Glomerular visceral epithelial cell (primary cell): ENCODE measurements at regions not wholly inside any gene's neighbourhood (a gene's known extent, or its start where the extent isn't known, plus 50 kb on each side); places are given as distances from the start of the nearest gene placed in this dataset.

Experiments
- DNase-seq: peaks from one replicate; pipeline ENCODE4 v3.0.0-alpha.2; 2016; ENCODE audit errors: extremely low spot score

DNA sequence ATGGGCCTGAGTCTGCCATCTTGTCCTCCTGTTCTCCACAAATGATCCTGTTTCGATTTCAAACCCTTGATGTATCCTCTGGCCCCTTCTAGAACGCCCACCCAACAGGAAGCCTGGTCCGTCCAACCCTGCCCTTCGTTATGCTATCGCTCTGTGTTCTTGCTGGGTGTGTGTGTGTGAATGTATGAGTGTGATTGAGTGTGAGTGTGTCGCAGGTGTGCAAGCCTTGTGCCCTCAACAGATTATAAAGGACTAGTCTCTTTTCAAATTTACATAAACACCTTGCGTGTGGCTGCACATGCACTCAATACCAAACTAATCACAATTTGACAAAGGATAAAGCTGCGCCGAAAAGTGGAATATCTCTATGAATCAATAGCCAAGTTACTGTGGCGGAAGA is 149.5 kb upstream of the SALL3 start:
- DNase-seq: no peak

DNA sequence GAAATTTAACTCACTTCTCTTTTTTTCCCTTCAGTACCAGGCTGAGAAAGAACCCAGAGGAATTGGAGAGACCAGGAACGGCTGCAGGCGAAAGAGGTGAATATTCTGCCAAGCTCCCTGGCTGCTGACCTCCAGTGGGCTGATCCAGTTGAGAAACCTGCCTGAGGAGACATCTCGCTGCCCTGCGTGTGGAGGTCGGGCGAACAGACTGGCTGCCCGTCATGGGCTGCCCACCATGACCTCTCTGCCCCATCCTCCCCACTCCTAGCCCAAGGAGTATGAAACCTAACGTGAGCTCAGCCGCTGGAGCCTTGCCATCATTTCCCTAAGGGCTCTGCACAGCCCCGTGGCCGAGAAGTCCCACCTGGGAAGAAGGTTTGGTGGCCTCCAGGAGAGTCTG is 148.8 kb upstream of the SALL3 start:
- no peak for DNase-seq

DNA sequence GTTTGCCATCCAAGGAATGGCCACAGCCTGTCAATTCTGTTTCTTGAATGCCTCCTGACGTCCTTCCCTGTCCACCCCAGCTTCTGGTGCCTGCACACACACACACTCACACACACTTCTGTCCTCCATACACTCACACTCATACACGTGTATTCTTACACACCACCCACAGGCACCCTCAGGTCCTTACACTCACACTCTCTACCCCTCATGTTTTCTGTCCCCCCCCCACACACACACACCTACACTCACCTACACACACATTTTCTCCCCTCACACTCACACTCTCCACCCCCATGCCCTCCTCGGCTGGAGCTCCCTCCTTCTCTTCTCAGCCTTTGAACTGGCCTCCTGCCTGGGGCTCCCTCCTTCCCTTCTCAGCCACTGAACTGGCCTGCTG is 148.0 kb upstream of the SALL3 start:
- no peak for DNase-seq

DNA sequence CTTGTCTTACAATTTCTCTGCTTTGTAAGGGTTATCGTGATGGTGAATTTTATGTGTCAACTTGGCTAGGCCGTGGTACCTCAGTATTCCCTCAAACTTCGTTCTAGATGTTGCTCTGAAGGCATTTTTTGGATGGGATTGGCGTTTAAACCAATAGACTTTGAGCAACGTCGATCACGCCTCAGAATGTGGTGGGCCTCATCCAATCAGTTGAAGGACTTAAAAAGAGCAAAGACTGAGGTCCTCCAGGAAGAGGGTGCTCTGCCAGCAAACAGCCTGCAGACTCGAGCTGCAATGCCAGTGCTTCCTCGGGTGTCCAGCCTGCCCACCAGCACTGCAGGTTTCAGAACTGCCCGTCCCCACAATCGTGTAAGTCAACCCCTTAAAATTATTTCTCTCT is 145.8 kb upstream of the SALL3 start:
- DNase-seq: no peak

DNA sequence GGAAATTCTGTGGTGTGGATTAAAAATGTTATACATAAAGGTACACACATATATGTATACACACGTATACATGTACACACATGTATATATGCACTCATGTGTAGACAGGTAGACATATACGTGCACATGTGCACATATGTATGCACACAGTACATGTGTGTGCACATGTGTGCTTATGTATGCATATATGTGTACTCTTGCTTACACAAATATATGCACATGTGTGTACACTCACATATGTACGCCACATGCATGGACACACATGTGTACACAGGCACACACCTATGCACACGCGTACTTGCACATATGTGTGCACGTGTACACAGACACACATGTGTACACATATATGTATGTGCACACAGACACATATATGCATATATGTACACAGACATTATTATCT is 142.8 kb upstream of the SALL3 start:
- no peak for DNase-seq

DNA sequence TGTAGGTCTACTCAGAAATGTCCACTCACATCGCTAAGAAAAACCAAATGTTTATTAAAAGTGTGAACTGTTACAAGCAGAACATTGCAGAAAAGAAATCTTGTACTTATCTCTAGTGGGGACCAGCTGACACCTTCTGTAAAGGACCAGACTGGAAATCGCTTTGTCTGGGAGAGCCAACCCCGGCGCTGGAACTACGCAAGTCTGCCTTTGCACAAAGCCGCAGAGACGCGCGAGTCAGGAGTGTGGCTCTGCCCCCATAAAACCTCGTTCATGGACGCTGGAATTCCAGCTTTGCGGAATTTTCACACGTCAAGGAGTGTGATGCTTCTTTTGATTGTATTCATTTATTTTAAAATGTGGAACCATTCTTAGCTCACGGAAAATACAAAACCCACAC is 141.9 kb upstream of the SALL3 start:
- no peak for DNase-seq

DNA sequence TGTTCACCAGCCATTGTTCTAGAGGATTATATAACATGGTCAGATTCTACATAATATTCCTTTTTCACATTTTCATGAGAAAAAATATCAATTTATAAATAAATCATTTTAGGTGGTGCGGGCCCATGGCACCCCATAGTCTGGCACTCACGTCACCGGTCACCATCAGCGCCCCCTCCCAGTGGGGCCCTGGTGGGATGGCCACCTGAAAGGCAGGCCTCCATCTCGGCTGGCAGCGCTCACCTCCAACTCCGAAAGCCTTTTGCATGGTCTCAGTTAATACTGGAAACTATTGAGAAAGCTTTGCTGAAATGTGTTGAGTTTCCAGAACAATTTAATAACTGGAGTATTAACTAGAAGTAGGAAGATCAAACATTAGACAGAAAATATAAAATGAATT is 141.4 kb upstream of the SALL3 start:
- DNase-seq: no peak

DNA sequence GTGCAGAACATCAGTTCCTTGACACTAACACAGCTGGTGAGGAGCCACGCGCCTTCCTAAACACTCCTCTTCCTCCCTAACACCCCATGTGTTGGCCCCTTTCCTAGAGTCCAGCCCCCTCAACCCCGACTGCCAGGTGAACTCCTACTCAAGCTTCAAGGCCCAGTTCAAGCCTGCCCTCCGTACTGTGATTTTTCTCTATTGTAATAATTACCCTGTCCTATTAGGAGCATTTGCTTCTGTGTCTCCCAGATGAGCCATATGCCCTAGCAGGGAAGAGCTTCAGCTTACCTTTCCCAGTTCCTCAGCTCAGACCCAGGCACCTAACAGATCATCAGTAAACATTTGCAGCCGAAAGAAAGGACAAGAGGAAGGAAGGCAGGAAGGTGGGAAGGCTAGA is 130.6 kb upstream of the SALL3 start:
- DNase-seq: no peak

DNA sequence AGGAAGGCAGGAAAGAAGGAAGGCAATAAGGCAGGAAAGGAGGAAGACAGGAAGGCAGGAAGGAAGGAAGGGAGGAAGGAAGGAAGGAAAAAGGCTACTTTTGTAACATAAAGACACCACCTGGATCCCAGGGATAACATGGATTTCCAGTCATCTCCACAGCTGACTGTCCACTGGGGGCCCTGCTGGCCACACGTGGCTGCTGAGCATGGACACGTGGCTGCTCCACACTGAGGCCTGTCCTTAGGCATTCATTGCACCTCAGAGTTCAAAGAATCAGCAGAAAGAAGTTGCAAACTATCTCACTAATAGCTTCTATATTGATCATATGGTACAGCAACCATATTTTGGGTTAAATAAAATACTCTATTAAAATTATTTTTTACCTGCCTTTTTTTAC is 130.2 kb upstream of the SALL3 start:
- no peak for DNase-seq

DNA sequence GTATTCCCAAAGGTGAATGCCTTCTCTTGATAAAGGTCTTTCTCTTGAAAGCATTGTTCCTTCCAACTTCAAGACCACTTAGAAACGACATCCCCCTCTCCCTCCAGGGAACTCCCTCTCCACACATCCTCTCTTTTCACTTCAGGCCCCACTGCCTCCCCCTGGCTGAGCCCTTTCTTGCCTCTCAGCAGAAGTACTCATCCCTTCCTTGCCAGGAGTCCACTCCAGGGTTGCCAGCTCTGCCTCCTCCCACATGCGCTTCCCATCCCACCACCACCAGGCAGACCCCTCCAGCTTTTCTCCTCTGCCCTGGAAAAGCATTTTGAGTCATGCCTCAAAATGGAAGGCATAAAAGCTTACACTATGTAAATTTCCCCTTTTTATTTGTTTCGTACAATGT is 126.3 kb upstream of the SALL3 start:
- no peak for DNase-seq

DNA sequence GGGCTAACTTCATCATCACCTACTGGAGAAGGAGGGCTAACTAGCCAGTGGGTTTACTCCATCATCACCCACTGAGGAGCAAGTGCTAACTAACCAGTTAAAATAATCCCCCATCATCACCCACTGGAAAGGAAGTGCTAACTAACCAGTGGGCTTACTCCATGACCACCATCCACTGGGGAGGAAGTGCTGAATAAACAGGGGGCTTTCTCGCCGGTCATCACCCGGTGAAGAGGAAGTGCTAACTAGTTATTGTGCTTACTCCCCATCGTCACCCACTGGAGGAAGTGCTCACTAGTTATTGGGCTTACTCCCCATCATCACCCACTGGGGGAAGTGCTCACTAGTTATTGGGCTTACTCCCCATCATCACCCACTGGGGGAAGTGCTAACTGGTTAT is 124.4 kb upstream of the SALL3 start:
- no peak for DNase-seq

DNA sequence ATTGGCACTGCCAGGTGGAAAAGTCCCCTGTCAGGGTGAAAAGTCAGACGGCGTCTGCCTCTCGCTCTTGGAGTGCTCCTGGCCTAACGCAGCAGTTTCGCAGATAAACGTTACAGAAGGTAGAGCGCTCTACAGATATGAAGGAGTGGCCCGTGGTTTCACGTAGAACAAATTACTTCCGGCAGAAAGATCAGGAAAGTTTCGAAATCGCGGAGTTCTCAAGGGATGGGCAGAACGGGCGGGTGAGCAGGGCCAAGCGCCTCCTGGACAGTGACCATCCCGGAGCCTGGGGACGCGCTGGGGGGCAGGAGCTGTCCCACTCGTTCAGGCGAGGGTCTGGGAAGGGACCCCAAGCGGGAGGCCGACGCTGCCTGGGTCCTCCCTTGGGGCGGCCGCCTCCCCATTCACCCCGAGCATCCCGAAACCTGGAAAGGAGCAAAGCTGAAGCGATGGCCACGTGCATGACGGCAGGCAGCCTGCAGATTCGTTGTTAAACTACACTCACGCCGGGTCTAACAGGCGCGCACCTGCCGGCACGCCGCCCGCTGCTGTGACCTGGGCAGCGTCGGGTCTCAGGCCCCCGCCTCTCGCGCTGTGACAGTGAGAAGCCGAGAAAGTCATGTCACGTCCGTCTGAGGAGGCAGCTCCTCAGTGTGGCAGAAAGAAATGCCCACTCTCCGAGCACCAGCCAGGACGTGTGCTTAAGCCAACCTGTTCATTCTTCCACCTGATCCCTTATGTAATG is 122.9 kb upstream of the SALL3 start:
- DNase-seq: no peak

DNA sequence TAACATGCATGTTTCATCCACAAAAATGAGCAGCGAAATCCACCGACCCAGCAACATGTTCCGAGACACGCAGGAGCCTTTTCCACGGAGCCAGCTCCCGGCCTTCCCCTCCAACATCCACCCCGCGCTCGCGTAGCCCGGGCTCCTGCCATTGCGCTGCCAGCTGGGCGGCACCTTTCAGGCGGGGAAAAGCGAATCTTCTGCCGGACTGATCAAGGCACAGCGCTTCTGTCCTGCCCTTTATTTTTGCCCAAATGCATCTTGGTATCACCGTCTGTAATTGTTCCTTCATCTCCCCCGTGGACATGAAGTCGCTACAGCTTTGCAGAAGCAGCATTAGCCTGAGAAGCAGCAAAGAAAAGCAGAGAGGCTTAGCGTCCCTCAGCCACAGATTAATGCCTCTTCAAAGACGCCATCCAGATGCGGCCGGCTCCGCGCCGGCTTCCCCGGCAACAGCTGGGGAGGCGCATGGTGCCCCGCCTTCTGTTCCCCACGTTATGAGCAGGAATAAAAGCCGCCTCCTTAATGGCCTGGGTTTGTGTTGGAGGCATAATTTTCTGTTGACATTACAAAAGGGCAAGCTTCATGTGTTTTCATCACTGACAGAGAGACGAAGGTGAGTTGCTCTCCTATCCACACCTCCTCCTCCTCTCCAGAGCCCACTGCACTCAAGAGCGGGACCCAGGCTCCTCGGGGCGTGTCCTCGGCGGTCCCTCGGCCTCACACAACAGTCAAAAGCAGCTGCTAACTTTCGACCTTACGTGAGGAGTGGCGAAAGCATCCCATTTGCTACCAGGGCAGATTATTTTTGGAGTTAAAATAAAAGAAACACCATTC is 122.1 kb upstream of the SALL3 start:
- DNase-seq: no peak

DNA sequence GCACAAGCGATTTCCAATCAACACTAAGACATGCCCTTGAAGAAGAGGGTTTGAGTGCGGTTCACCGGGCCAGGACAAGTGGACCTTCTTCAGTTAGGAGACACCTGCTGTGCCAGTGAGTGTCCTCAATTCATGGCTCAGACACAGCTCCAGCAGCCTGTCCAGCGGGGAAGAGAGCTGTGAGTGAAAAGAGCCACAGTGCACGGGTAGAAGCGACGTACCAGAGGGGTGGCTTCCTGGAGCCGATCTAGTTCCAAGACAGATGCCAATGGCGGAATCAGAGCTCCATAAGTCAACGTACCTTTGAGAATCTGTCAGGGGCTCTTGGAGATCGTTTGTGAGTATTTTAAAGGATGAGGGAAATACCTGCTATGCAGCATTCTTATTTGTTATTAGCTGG is 119.9 kb upstream of the SALL3 start:
- no peak for DNase-seq

DNA sequence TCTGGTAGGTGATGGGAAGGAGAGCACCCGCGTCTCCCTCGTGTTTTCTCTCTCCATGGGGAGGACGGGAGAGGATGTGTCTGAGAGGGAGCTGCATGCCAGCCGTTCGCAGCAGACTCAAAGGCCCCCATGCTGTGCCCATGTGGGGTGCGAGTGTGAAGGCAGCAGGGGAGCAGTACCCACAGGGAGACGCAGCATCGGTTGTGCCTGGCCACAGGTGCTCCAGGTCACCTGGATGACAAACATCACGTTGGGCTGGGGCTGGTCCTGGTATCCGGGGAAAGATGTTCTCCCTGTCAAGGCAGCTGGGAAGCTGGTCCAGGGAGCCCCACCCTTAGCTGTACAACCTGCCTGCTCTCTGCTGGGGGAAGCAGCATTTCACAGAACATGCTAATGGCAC is 119.5 kb upstream of the SALL3 start:
- no peak for DNase-seq

DNA sequence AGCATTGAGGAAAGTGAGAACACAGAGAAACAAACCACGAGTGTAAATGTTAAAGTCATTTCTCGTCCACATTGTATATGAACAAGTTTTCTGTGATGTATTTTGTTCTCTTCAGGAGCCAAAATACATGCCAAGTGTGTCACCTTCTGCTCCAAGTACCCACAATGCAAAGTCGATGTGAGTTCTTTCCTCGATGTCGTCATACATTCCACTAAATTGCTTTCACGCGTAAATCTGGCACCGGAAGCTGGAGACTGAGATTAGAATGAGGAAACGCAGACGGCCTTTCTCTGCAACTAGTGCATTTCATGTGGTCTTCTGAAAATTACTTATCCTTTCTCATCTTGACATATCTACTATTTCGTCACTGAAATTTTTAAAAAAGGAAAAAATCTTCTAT is 118.5 kb upstream of the SALL3 start:
- no peak for DNase-seq

DNA sequence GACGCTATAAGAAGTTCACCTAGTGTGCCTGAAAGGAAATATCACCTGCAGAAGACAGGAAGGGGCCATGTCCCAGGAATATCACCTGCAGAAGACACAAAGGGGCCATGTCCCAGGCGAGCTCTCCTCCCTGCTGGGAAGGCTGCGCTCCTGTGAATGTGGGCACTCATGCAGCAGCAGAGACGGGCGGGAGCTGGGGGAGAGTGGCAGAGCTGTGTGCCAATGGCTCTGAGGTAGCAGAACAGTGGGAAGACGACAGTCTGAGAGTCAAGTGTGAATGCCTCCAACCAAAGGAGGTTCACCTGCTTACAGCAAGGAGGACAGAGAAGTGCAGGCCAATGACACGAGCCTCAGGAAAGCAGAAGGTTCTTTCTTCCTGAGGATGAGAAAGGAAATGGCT is 117.9 kb upstream of the SALL3 start:
- no peak for DNase-seq

DNA sequence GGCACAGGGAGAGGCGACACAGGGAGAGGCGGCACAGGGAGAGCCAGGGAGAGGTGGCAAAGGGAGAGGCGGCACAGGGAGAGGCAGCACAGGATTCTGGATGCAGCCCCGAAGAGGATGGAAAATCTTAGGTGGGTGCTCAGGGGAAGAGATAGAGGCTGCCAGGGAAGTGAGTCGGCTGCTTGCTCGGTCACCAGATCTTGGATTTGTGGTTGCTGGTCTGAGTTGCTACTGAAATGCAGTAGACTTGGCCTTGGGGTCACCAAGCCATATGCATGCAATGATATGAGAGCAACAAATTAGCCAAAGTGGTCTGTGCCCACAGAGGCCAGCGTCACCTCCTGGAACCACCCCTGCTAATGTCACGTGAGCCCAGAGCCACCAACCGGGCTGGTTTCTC is 117.2 kb upstream of the SALL3 start:
- no peak for DNase-seq

DNA sequence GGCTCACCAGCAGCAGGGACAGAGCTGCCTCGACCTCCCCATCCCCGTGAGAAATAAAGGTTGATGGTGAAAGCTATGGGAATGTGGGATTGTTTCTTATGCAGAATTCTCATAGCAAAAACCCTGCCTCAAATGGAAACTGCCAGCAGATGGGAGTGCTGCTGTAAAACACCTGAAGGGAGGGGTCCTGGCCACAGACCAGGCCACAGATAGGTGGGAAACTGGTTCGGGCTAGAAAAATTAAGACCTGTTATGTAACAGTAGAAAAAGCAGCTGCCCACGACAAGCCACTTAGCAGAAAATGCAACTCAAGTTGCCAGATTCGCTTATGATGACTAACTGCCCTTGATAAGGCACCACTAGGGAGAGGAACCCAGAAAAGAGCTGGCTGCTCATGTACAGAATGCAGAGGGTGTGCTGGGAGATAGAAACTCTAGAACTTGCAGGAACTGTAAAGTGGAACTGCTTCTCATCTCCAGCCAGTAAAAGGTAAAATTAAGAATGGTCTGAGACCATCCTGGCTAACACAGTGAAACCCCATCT is 114.5 kb upstream of the SALL3 start:
- DNase-seq: no peak

DNA sequence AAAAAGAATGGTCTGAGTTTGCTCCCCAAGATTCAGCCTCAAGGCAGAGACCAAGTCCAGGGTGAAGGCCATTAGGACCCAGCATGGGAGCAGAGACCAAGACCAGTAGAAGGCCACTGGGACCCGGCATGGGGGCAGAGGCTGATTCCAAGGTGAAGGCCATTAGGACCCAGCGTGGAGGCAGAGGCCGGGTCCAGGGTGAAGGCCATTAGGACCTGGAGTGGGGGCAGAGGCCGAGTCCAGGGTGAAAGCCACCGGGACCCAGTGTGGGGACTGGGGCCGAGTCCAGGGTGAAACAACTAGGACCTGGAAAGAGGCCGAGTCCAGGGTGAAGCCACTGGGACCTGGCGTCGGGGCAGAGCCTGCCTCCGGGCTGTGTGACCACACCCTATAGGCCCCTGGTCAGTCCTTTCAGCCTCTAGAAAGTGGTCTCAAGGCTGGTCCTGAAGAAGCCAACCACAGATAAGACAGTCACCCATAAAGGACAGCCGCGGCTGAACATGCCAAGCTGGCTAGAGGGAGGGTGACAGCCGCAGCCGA is 113.8 kb upstream of the SALL3 start:
- DNase-seq: no peak

DNA sequence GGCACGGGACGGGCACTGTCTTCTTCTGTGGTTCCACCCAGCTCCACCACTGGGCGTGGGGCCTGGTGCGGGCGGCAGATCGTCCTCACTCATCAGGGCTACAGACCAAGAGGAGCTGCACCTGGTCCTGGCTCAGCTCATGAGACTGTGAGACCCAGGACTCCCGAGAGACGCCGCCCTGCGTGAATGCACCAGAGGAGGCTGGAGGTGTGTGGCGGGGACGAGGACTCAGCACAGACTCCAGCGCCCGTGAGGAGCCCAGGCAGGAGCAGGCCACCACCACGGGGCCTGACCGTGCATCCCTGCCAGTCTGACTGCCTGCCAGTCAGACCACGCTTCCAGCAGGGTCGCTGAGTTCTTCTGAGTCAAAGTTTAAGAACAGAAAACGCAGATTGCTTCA is 112.5 kb upstream of the SALL3 start:
- DNase-seq: no peak

DNA sequence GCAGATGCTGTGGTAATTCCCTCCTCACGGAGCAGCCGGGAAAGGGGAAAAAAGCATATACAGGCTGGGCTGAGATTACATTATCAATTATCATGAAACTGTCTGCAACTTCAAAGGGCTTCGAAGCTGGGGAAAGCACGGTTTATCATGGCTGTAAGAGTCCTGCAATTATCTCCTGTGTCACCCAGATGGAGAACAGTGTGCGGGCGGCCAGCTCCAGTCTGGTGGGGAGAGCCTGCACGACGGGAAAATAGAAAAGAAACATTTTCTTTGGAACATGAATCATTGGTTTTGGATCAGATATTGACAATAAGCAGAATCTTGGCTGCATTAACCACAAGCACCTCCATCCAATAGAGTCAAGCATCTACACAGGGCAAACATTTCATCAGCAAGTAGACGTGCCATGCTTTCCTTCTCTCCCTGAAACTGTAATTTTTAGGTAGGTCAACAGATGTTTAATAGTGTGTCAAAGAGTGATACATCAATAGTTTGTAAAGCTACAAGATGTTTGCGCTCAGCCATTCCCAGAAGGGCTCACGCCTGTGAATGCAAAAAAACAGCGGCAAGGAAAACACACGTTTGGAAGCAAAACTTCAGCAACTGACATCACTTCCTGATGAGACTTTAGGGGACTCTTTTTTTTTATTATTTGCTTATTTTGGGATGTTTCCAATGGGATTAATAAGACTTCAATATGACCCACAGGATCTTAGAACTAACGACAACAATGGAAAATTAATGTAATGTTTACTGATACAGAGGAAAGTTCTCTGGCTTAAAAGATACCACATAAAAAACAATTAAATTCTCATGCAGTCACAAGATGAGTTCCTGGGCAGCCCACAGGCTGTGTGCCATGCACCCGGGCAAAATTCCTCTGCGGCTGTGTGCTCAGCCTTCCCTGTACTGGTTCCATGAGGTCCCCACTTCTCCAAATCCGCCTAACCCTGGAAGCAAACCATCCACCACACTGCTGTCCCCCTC is 111.0 kb upstream of the SALL3 start:
- no peak for DNase-seq
